ENCODE measurements at regions not wholly inside any gene's neighbourhood (a gene's known extent, or its start where the extent isn't known, plus 50 kb on each side); places are given as distances from the start of the nearest gene placed in this dataset.

DNA sequence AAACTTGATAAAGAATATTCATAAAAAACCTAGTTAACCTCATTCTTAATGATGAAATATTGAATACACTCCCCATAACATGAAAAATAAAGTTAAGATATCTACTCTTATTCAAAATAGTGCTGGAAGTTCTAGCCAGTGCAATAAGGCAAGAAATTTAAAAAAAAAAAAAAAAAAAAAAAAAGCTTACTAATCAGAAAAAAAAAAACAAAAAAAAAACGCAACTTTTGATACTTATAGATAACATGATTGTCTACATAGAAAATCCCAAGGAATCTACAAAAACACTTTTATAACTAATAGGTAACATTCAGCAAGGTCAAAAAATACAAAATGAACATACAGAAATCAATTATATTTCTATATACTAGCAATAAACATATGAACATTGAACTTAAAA is 515.6 kb downstream of the UQCRFS1 start:
- TF ChIP-seq, protein P1, sequence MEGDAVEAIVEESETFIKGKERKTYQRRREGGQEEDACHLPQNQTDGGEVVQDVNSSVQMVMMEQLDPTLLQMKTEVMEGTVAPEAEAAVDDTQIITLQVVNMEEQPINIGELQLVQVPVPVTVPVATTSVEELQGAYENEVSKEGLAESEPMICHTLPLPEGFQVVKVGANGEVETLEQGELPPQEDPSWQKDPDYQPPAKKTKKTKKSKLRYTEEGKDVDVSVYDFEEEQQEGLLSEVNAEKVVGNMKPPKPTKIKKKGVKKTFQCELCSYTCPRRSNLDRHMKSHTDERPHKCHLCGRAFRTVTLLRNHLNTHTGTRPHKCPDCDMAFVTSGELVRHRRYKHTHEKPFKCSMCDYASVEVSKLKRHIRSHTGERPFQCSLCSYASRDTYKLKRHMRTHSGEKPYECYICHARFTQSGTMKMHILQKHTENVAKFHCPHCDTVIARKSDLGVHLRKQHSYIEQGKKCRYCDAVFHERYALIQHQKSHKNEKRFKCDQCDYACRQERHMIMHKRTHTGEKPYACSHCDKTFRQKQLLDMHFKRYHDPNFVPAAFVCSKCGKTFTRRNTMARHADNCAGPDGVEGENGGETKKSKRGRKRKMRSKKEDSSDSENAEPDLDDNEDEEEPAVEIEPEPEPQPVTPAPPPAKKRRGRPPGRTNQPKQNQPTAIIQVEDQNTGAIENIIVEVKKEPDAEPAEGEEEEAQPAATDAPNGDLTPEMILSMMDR (IDR thresholded peaks at IDR 0.05; ENCODE audit: insufficient read depth, low read length), result no peak
- TF ChIP-seq POLR2AphosphoS5 (IDR thresholded peaks at IDR 0.05; ENCODE audit: low read depth), result no peak
